Endothelial cell of umbilical vein (primary cell): ENCODE measurements at regions not wholly inside any gene's neighbourhood (a gene's known extent, or its start where the extent isn't known, plus 50 kb on each side); places are given as distances from the start of the nearest gene placed in this dataset.

Source experiments
- BruUV-seq: library from RNA; stranded (reverse); fragments of 400-500 nt; replicated peaks from 2 replicates; lab custom pipeline; 2021; lab: Mats Ljungman, UMichigan
- CTCF ChIA-PET: fragments of 300-600, 350-600 bp; sonication (Branson Sonifier 250); formaldehyde crosslinking; loops from one replicate; lab custom pipeline; 2021; ENCODE audit warnings: antibody characterized with exemption, inconsistent platforms; lab: Charles Lee
- POLR2A ChIA-PET: fragments of 300-600, 350-600 bp; sonication (Branson Sonifier 250); formaldehyde crosslinking; loops from one replicate; lab custom pipeline; 2021; ENCODE audit warnings: antibody characterized with exemption, inconsistent platforms; lab: Charles Lee
- DNase-seq: peaks from one replicate; pipeline ENCODE4 v3.0.0-alpha.2; 2011; ENCODE audit warnings: low read depth, low spot score
- FAIRE-seq: peaks from 2 replicates; lab custom pipeline; 2011; peaks lifted over from hg19 to GRCh38; lab: Jason Lieb, UNC
- H2AFZ ChIP-seq: 2 replicates; pipeline ENCODE4 v1.6.0; 2012; ENCODE audit warnings: low read depth, low read length, control low read depth, inconsistent platforms
- H3K27ac ChIP-seq: 2 replicates; pipeline ENCODE4 v1.5.1; 2011; ENCODE audit warnings: low read depth, mild to moderate bottlenecking, control low read depth, low read length, moderate library complexity; ENCODE audit not compliant: insufficient read depth
- H3K27me3 ChIP-seq, 2 experiments: 2 replicates each; pipeline versions ENCODE4 v1.6.0 to v1.6.1; 2011; ENCODE audit warnings: low read length in 2 of 2, mixed read lengths in 1 of 2; ENCODE audit not compliant: control insufficient read depth in 2 of 2, insufficient read depth in 2 of 2
- H3K36me3 ChIP-seq, 2 experiments: 2 replicates in 1 of 2; 3 replicates in 1 of 2; pipeline ENCODE4 v1.5.1; 2011; ENCODE audit warnings: low read length in 2 of 2, mild to moderate bottlenecking in 1 of 2, moderate library complexity in 1 of 2; ENCODE audit not compliant: control insufficient read depth in 2 of 2, insufficient read depth in 2 of 2; ENCODE audit errors: extremely low read depth in 1 of 2
- H3K4me1 ChIP-seq: 3 replicates; pipeline ENCODE4 v1.5.1; 2011; ENCODE audit warnings: mild to moderate bottlenecking, low read length; ENCODE audit not compliant: control insufficient read depth, insufficient read depth; ENCODE audit errors: extremely low read depth
- H3K4me2 ChIP-seq: 2 replicates; pipeline ENCODE4 v1.6.1; 2011; ENCODE audit warnings: low read length, control low read depth, mixed read lengths; ENCODE audit not compliant: insufficient read depth
- H3K4me3 ChIP-seq, 3 experiments: fragments of 200-600 bp in 1 of 3; sonication (generic), shearing (Covaris generic) in 1 of 3; replicated peaks in 1 of 3; 2 replicates each; pipeline ENCODE4 v1.5.1; 2011 to 2016; ENCODE audit warnings: control low read depth in 3 of 3, low read length in 3 of 3, mild to moderate bottlenecking in 2 of 3, inconsistent platforms in 1 of 3, low read depth in 1 of 3, moderate library complexity in 1 of 3; ENCODE audit not compliant: insufficient read depth in 1 of 3
- H3K79me2 ChIP-seq: 2 replicates; pipeline ENCODE4 v1.6.0; 2012; ENCODE audit warnings: low read length, inconsistent platforms; ENCODE audit not compliant: control insufficient read depth, insufficient read depth
- H3K9ac ChIP-seq: replicated peaks from 2 replicates; pipeline ENCODE3; 2011; ENCODE audit warnings: low read length, control low read depth; ENCODE audit not compliant: insufficient read depth; ENCODE audit errors: extremely low read depth
- H3K9me1 ChIP-seq: replicated peaks from 3 replicates; pipeline ENCODE4 v1.6.0; 2011; ENCODE audit warnings: mild to moderate bottlenecking, low read length; ENCODE audit not compliant: control insufficient read depth, insufficient read depth; ENCODE audit errors: extremely low read depth
- H3K9me3 ChIP-seq: replicated peaks from 2 replicates; pipeline ENCODE4 v1.5.1; 2012; ENCODE audit warnings: low read length, inconsistent platforms; ENCODE audit not compliant: control insufficient read depth, insufficient read depth
- H4K20me1 ChIP-seq: replicated peaks from 2 replicates; pipeline ENCODE3; 2011; ENCODE audit warnings: mild to moderate bottlenecking, low read length; ENCODE audit not compliant: control insufficient read depth, insufficient read depth; ENCODE audit errors: extremely low read depth
- EZH2 ChIP-seq: IDR thresholded peaks from 2 replicates; pipeline ENCODE4 v1.6.1; 2012; ENCODE audit warnings: borderline replicate concordance, low read depth, mild to moderate bottlenecking, moderate library complexity, low read length, inconsistent platforms; ENCODE audit not compliant: severe bottlenecking
- FOS ChIP-seq: IDR thresholded peaks from 2 replicates; pipeline ENCODE4 v1.6.1; 2011; ENCODE audit warnings: mild to moderate bottlenecking, low read length, moderate library complexity, borderline replicate concordance; ENCODE audit not compliant: insufficient read depth
- GATA2 ChIP-seq: IDR thresholded peaks from 2 replicates; pipeline ENCODE4 v1.7.0; 2011; ENCODE audit warnings: low read depth, mild to moderate bottlenecking, moderate library complexity, mixed read lengths, low read length; ENCODE audit not compliant: insufficient read length, insufficient read depth
- JUN ChIP-seq: IDR thresholded peaks from 2 replicates; pipeline ENCODE4 v1.6.1; 2011; ENCODE audit warnings: borderline replicate concordance, low read depth; ENCODE audit not compliant: insufficient read length, insufficient read depth
- MYC ChIP-seq: IDR thresholded peaks from one replicate; pipeline ENCODE4 v1.6.1; 2011; ENCODE audit warnings: mild to moderate bottlenecking, low read depth, low read length
- POLR2A ChIP-seq: IDR thresholded peaks from 2 replicates; pipeline ENCODE4 v1.6.1; 2012; ENCODE audit warnings: low read depth, mild to moderate bottlenecking, control low read depth, low read length
- POLR2AphosphoS5 ChIP-seq: IDR thresholded peaks from 2 replicates; pipeline ENCODE4 v1.6.1; 2012; ENCODE audit warnings: low read depth, mild to moderate bottlenecking, control low read depth, low read length, moderate library complexity; ENCODE audit not compliant: insufficient read depth
- dilution Hi-C: fragments of 300-500 bp; cut with MboI; formaldehyde crosslinking; loops from one replicate; pipeline ENCODE4 v1.15.0; 2019; ENCODE audit warnings: low sequenced_read_pairs; ENCODE audit not compliant: extremely low pct_ligation_motif_present
- intact Hi-C: fragments of 100-400 bp; cut with micrococcal nuclease; formaldehyde crosslinking; loops from one replicate; pipeline ENCODE4 v1.10.0; 2022
- TF ChIP-seq, protein P1 (sequence below): IDR thresholded peaks from 2 replicates; pipeline ENCODE4 v1.6.1; 2011; ENCODE audit not compliant: insufficient read depth, insufficient read length
- TF ChIP-seq, protein P2 (sequence below), 2 donors: IDR thresholded peaks; 1 replicate in 1 of 2; 2 replicates in 1 of 2; pipeline ENCODE4 v1.5.1; 2011; ENCODE audit warnings: low read length in 2 of 2, mild to moderate bottlenecking in 2 of 2, moderate library complexity in 2 of 2, control low read depth in 1 of 2, inconsistent platforms in 1 of 2, low read depth in 1 of 2; ENCODE audit not compliant: insufficient read depth in 1 of 2; ENCODE audit errors: extremely low read depth in 1 of 2

DNA sequence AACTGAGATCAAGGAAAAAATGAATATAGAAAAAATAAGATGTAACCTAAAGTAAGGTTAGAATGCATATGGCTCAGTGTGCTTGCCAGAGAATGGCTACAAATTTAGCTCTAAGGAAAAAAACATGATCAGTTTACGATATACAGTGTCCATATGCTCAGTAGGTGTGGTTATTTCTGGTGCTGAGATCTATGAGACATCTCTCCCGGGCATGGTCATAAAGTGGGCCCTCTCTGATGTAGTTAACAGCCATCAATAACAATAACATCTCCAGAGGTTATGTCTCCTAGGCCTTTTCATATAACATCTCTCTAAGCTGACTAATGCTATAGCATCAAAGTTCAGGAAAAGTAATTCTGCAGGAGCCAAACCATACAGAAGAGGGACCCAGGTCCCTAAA is 56.3 kb upstream of the UBE2E3 start:
- Histone ChIP-seq H2AFZ (no peak overlapping the region), H3K79me2 (no peaks in the 10 kb centered on the region), H3K4me1 (no peaks in the 10 kb centered on the region), H3K27me3 (no peaks in the 10 kb centered on the region), H3K9me3 (no peaks in the 10 kb centered on the region), H3K9me1 (no peaks in the 10 kb centered on the region), H3K4me2 (no peak overlapping the region), H3K4me3 (no peak overlapping the region), H4K20me1 (no peaks in the 10 kb centered on the region), H3K9ac (no peak overlapping the region), H3K36me3 (no peaks in the 10 kb centered on the region), H3K27ac (no peak overlapping the region)
- intact Hi-C loops: no loop called here
- CTCF ChIA-PET: interaction anchor here (1.4 kb wide), 1 partner anchor 10 kb away, joined by 3 read pairs; no protein-coding TSS in a partner anchor
- no peak for DNase-seq
- dilution Hi-C loops: no loop called here
- BruUV-seq: no TSS peak
- no peak for FAIRE-seq
- POLR2A ChIA-PET: no interaction called here
- TF ChIP-seq, protein P1, sequence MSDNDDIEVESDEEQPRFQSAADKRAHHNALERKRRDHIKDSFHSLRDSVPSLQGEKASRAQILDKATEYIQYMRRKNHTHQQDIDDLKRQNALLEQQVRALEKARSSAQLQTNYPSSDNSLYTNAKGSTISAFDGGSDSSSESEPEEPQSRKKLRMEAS: no peak
- no peak for TF ChIP-seq POLR2AphosphoS5
- TF ChIP-seq EZH2: no peak
- TF ChIP-seq MYC: no peak
- TF ChIP-seq POLR2A: no peak
- no peak for TF ChIP-seq JUN
- TF ChIP-seq, protein P2, sequence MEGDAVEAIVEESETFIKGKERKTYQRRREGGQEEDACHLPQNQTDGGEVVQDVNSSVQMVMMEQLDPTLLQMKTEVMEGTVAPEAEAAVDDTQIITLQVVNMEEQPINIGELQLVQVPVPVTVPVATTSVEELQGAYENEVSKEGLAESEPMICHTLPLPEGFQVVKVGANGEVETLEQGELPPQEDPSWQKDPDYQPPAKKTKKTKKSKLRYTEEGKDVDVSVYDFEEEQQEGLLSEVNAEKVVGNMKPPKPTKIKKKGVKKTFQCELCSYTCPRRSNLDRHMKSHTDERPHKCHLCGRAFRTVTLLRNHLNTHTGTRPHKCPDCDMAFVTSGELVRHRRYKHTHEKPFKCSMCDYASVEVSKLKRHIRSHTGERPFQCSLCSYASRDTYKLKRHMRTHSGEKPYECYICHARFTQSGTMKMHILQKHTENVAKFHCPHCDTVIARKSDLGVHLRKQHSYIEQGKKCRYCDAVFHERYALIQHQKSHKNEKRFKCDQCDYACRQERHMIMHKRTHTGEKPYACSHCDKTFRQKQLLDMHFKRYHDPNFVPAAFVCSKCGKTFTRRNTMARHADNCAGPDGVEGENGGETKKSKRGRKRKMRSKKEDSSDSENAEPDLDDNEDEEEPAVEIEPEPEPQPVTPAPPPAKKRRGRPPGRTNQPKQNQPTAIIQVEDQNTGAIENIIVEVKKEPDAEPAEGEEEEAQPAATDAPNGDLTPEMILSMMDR (IDR thresholded peaks at IDR 0.05; ENCODE audit: extremely low read depth in 1 of 2, insufficient read depth in 1 of 2, low read depth in 1 of 2, low read length in 2 of 2): no peak
- no peak for TF ChIP-seq GATA2
- no peak for TF ChIP-seq FOS
